HEK293 (cell line): ENCODE measurements at regions not wholly inside any gene's neighbourhood (a gene's known extent, or its start where the extent isn't known, plus 50 kb on each side); places are given as distances from the start of the nearest gene placed in this dataset.

Experiments
- CTCF ChIA-PET: fragments of 350-600 bp; formaldehyde crosslinking; extraction: SDS; loops from one replicate; lab custom pipeline; 2021; ENCODE audit warnings: antibody characterized with exemption; lab: Yijun Ruan, JAX
- POLR2A ChIA-PET: fragments of 300-600 bp; formaldehyde crosslinking; extraction: SDS; loops from one replicate; lab custom pipeline; 2020; ENCODE audit warnings: antibody characterized with exemption, inconsistent platforms; lab: Yijun Ruan, JAX
- H3K27ac ChIP-seq: fragments of 200-500 bp; sonication (Bioruptor generic); 2 replicates; pipeline ENCODE4 v1.5.1; 2014; ENCODE audit warnings: low read depth, low read length, control low read depth, inconsistent platforms; ENCODE audit errors: extremely low read depth
- H3K36me3 ChIP-seq, 2 experiments: fragments of 200-500 bp in 1 of 2; sonication (Bioruptor generic) in 1 of 2; 1 replicate in 1 of 2; 2 replicates in 1 of 2; pipeline ENCODE4 v1.5.1; 2014 to 2017; ENCODE audit warnings: inconsistent platforms in 2 of 2, low read length in 2 of 2; ENCODE audit not compliant: control insufficient read depth in 2 of 2, insufficient read depth in 1 of 2
- H3K4me1 ChIP-seq: fragments of 200-500 bp; sonication (Bioruptor generic); 2 replicates; pipeline ENCODE4 v1.5.1; 2014; ENCODE audit warnings: mild to moderate bottlenecking, low read length, inconsistent platforms; ENCODE audit not compliant: control insufficient read depth, insufficient read depth
- H3K4me3 ChIP-seq: 2 replicates; pipeline ENCODE4 v1.5.1; 2011; ENCODE audit warnings: low read depth, mild to moderate bottlenecking, control low read depth, low read length, moderate library complexity
- H3K9me3 ChIP-seq: fragments of 200-500 bp; sonication (Bioruptor generic); 2 replicates; pipeline ENCODE4 v1.5.1; 2014; ENCODE audit warnings: low read depth, low read length, inconsistent platforms; ENCODE audit not compliant: control insufficient read depth, insufficient read depth
- ELK4 ChIP-seq: IDR thresholded peaks from 2 replicates; pipeline ENCODE4 v1.6.1; 2011; ENCODE audit warnings: mild to moderate bottlenecking, low read depth, low read length, borderline replicate concordance
- HOXA7 ChIP-seq: sonication (generic); formaldehyde crosslinking; IDR thresholded peaks from 2 replicates; pipeline ENCODE4 v1.8.1; 2022; ENCODE audit warnings: missing genetic modification reagents, borderline replicate concordance
- HOXC10 ChIP-seq: sonication (generic); formaldehyde crosslinking; IDR thresholded peaks from 2 replicates; pipeline ENCODE4 v1.8.1; 2023; ENCODE audit warnings: mild to moderate bottlenecking, missing genetic modification reagents
- IKZF3 ChIP-seq: fragments of 450-650 bp; IDR thresholded peaks from 2 replicates; pipeline ENCODE4 v1.5.0; 2018; ENCODE audit warnings: missing biosample characterization, mild to moderate bottlenecking, missing genetic modification characterization, moderate library complexity
- KLF1 ChIP-seq: fragments of 450-650 bp; formaldehyde crosslinking; IDR thresholded peaks from 2 replicates; pipeline ENCODE4 v1.5.1; 2016; ENCODE audit warnings: missing biosample characterization, missing genetic modification characterization
- KLF8 ChIP-seq: fragments of 450-650 bp; formaldehyde crosslinking; IDR thresholded peaks from 2 replicates; pipeline ENCODE4 v1.5.1; 2016; ENCODE audit warnings: missing biosample characterization, missing genetic modification characterization
- MYNN ChIP-seq: fragments of 450-650 bp; formaldehyde crosslinking; IDR thresholded peaks from 2 replicates; pipeline ENCODE4 v1.5.1; 2016; ENCODE audit warnings: missing biosample characterization, missing genetic modification characterization, borderline replicate concordance
- OSR2 ChIP-seq: fragments of 450-650 bp; formaldehyde crosslinking; IDR thresholded peaks from 2 replicates; pipeline ENCODE4 v1.5.1; 2016; ENCODE audit warnings: missing biosample characterization, missing genetic modification characterization
- PRDM1 ChIP-seq: fragments of 450-650 bp; formaldehyde crosslinking; IDR thresholded peaks from 2 replicates; pipeline ENCODE4; 2016; ENCODE audit warnings: missing biosample characterization, missing genetic modification characterization
- SALL2 ChIP-seq: fragments of 450-650 bp; formaldehyde crosslinking; IDR thresholded peaks from 2 replicates; pipeline ENCODE4 v1.5.0; 2017; ENCODE audit warnings: missing biosample characterization, mild to moderate bottlenecking, missing genetic modification characterization, borderline replicate concordance
- SCRT1 ChIP-seq: fragments of 450-650 bp; formaldehyde crosslinking; IDR thresholded peaks from 2 replicates; pipeline ENCODE4 v1.5.1; 2016; ENCODE audit warnings: missing biosample characterization, missing genetic modification characterization, borderline replicate concordance
- SP2 ChIP-seq: fragments of 450-650 bp; formaldehyde crosslinking; IDR thresholded peaks from 2 replicates; pipeline ENCODE4 v1.5.1; 2016; ENCODE audit warnings: missing biosample characterization, missing genetic modification characterization
- TCF7L2 ChIP-seq: IDR thresholded peaks from 2 replicates; pipeline ENCODE4 v1.6.1; 2011; ENCODE audit warnings: low read depth, mild to moderate bottlenecking, inconsistent platforms, low read length, moderate library complexity, borderline replicate concordance
- ZBTB1 ChIP-seq: fragments of 450-650 bp; formaldehyde crosslinking; IDR thresholded peaks from 2 replicates; pipeline ENCODE4 v1.5.1; 2016; ENCODE audit warnings: missing biosample characterization, missing genetic modification characterization
- ZBTB20 ChIP-seq: fragments of 450-650 bp; formaldehyde crosslinking; IDR thresholded peaks from 2 replicates; pipeline ENCODE4 v1.5.1; 2016; ENCODE audit warnings: missing biosample characterization, missing genetic modification characterization
- ZEB2 ChIP-seq: fragments of 450-650 bp; formaldehyde crosslinking; IDR thresholded peaks from 2 replicates; pipeline ENCODE4 v1.5.1; 2016; ENCODE audit warnings: missing biosample characterization, missing genetic modification characterization
- ZNF148 ChIP-seq: fragments of 450-650 bp; formaldehyde crosslinking; IDR thresholded peaks from 2 replicates; pipeline ENCODE4 v1.5.0; 2017; ENCODE audit warnings: missing biosample characterization, missing genetic modification characterization, borderline replicate concordance
- ZNF157 ChIP-seq: fragments of 450-650 bp; formaldehyde crosslinking; IDR thresholded peaks from 2 replicates; pipeline ENCODE4 v1.5.1; 2016; ENCODE audit warnings: missing biosample characterization, missing genetic modification characterization
- ZNF23 ChIP-seq: fragments of 450-650 bp; formaldehyde crosslinking; IDR thresholded peaks from 2 replicates; pipeline ENCODE4 v1.5.1; 2016; ENCODE audit warnings: missing biosample characterization, missing genetic modification characterization, borderline replicate concordance
- ZNF266 ChIP-seq: fragments of 450-650 bp; formaldehyde crosslinking; IDR thresholded peaks from 2 replicates; pipeline ENCODE4 v1.5.1; 2016; ENCODE audit warnings: missing biosample characterization, missing genetic modification characterization, low read depth
- ZNF324 ChIP-seq: fragments of 450-650 bp; formaldehyde crosslinking; IDR thresholded peaks from 2 replicates; pipeline ENCODE4 v1.5.1; 2016; ENCODE audit warnings: missing biosample characterization, missing genetic modification characterization
- ZNF398 ChIP-seq: fragments of 450-650 bp; formaldehyde crosslinking; IDR thresholded peaks from 2 replicates; pipeline ENCODE4 v1.5.1; 2017; ENCODE audit warnings: missing biosample characterization, missing genetic modification characterization
- ZNF416 ChIP-seq: fragments of 450-650 bp; formaldehyde crosslinking; IDR thresholded peaks from 2 replicates; pipeline ENCODE4 v1.5.1; 2016; ENCODE audit warnings: missing biosample characterization, missing genetic modification characterization
- ZNF426 ChIP-seq: fragments of 450-650 bp; formaldehyde crosslinking; IDR thresholded peaks from 2 replicates; pipeline ENCODE4 v1.5.1; 2017; ENCODE audit warnings: missing biosample characterization, missing genetic modification characterization, mild to moderate bottlenecking, inconsistent platforms, moderate library complexity
- ZNF521 ChIP-seq: fragments of 450-650 bp; formaldehyde crosslinking; IDR thresholded peaks from 2 replicates; pipeline ENCODE4 v1.5.1; 2017; ENCODE audit warnings: missing biosample characterization, mild to moderate bottlenecking, missing genetic modification characterization
- ZNF530 ChIP-seq: fragments of 450-650 bp; formaldehyde crosslinking; IDR thresholded peaks from 2 replicates; pipeline ENCODE4 v1.5.1; 2016; ENCODE audit warnings: low read depth, missing biosample characterization, missing genetic modification characterization
- ZNF580 ChIP-seq: fragments of 450-650 bp; formaldehyde crosslinking; IDR thresholded peaks from 2 replicates; pipeline ENCODE4 v1.5.1; 2016; ENCODE audit warnings: missing biosample characterization, missing genetic modification characterization
- ZNF639 ChIP-seq: fragments of 450-650 bp; formaldehyde crosslinking; IDR thresholded peaks from 2 replicates; pipeline ENCODE4 v1.5.1; 2016; ENCODE audit warnings: missing biosample characterization, missing genetic modification characterization
- ZNF768 ChIP-seq: fragments of 450-650 bp; formaldehyde crosslinking; IDR thresholded peaks from 2 replicates; pipeline ENCODE4 v1.5.1; 2018; ENCODE audit warnings: missing biosample characterization, mild to moderate bottlenecking, missing genetic modification characterization
- ZNF776 ChIP-seq: fragments of 450-650 bp; formaldehyde crosslinking; IDR thresholded peaks from 2 replicates; pipeline ENCODE4 v1.5.0; 2017; ENCODE audit warnings: missing biosample characterization, missing genetic modification characterization, borderline replicate concordance
- ZNF785 ChIP-seq: fragments of 450-650 bp; formaldehyde crosslinking; IDR thresholded peaks from 2 replicates; pipeline ENCODE4 v1.5.1; 2016; ENCODE audit warnings: missing biosample characterization, missing genetic modification characterization
- ZNF791 ChIP-seq: fragments of 450-650 bp; formaldehyde crosslinking; IDR thresholded peaks from 2 replicates; pipeline ENCODE4 v1.5.1; 2016; ENCODE audit warnings: missing biosample characterization, missing genetic modification characterization
- ZSCAN30 ChIP-seq: fragments of 450-650 bp; IDR thresholded peaks from 2 replicates; pipeline ENCODE4 v1.5.1; 2018; ENCODE audit warnings: missing biosample characterization, mild to moderate bottlenecking, missing genetic modification characterization, moderate library complexity

GRCh38 chr3:83195243-83195642, 1433.8 kb upstream of the GBE1 start:
- H3K4me1 ChIP-seq: no peaks in the 10 kb centered on the region
- CTCF ChIA-PET: no interaction called here
- no peak for TF ChIP-seq ZNF580 (tag by site-specific recombination)
- no peak for TF ChIP-seq ZNF148 (tag by site-specific recombination)
- no peak for TF ChIP-seq ZNF768 (tag by site-specific recombination)
- no peak for TF ChIP-seq PRDM1
- TF ChIP-seq ZNF521: no peak
- TF ChIP-seq KLF8 (tag by site-specific recombination): no peak
- TF ChIP-seq TCF7L2: no peak
- TF ChIP-seq ZNF785: no peak
- TF ChIP-seq SCRT1: no peak
- no peak for TF ChIP-seq ZNF639
- TF ChIP-seq ZNF398 (tag by site-specific recombination): no peak
- TF ChIP-seq ELK4: no peak
- no peak for TF ChIP-seq ZBTB1 (tag by site-specific recombination)
- no peak for TF ChIP-seq OSR2 (tag by site-specific recombination)
- TF ChIP-seq SP2 (tag by site-specific recombination): no peak
- no peak for TF ChIP-seq ZNF416 (tag by site-specific recombination)
- no peak for TF ChIP-seq ZNF324 (tag by site-specific recombination)
- no peaks in the 10 kb centered on the region for H3K9me3 ChIP-seq
- POLR2A ChIA-PET: no interaction called here
- no peak overlapping the region for H3K27ac ChIP-seq
- H3K4me3 ChIP-seq: no peak overlapping the region
- no peaks in the 10 kb centered on the region for H3K36me3 ChIP-seq

GRCh38 chr3:83193526-83193925, 1432.1 kb upstream of the GBE1 start:
- H3K27ac ChIP-seq: no peak overlapping the region
- no peaks in the 10 kb centered on the region for H3K36me3 ChIP-seq
- H3K9me3 ChIP-seq: no peaks in the 10 kb centered on the region
- no peaks in the 10 kb centered on the region for H3K4me1 ChIP-seq
- ChIA-PET POLR2A (no interaction called here), CTCF (interaction anchor here (0.6 kb wide), 1 partner anchor 120 kb away, joined by 4 read pairs; no protein-coding TSS in a partner anchor)
- no peak overlapping the region for H3K4me3 ChIP-seq
- TF ChIP-seq SALL2 (tag by site-specific recombination): no peak
- TF ChIP-seq ZSCAN30 (tag by site-specific recombination): no peak
- TF ChIP-seq HOXA7: no peak
- no peak for TF ChIP-seq HOXC10 (CRISPR knock-in tag)
- no peak for TF ChIP-seq ZNF23 (tag by site-specific recombination)
- TF ChIP-seq IKZF3 (tag by site-specific recombination): no peak
- TF ChIP-seq ZEB2: no peak
- TF ChIP-seq ZNF776 (tag by site-specific recombination): no peak
- TF ChIP-seq ZNF157: no peak
- TF ChIP-seq ZNF266: no peak
- TF ChIP-seq KLF1: no peak
- no peak for TF ChIP-seq ZBTB20
- no peak for TF ChIP-seq ZNF530
- no peak for TF ChIP-seq ZNF791 (tag by site-specific recombination)
- no peak for TF ChIP-seq ZNF426 (tag by site-specific recombination)
- TF ChIP-seq MYNN (tag by site-specific recombination): no peak
